NCI-H2107 treated with DMSO at 0.1 percent for 48 hours (cell line): ENCODE measurements at regions not wholly inside any gene's neighbourhood (a gene's known extent, or its start where the extent isn't known, plus 50 kb on each side); places are given as distances from the start of the nearest gene placed in this dataset.

Source experiments
- DNase-seq: peaks from one replicate; lab custom pipeline; 2025; ENCODE audit not compliant: unreplicated experiment; lab: John Stamatoyannopoulos, UW

GRCh38 chr3:72350761-72351505 lies 497.3 kb downstream of the SHQ1 start:
- no peak for DNase-seq

GRCh38 chr3:72348357-72348756 lies 499.9 kb downstream of the SHQ1 start:
- DNase-seq, result no peak

GRCh38 chr3:72347819-72348319 lies 500.4 kb downstream of the SHQ1 start:
- no peak for DNase-seq

GRCh38 chr3:72346526-72346926 lies 501.7 kb downstream of the SHQ1 start:
- no peak for DNase-seq

- DNase-seq, result no peak
These were observed 502.3 kb downstream of the SHQ1 start for GRCh38 chr3:72345980-72346379.

- DNase-seq, result no peak
These were observed 502.9 kb downstream of the SHQ1 start for GRCh38 chr3:72345237-72345878.

- DNase-seq, result no peak
These were observed 503.6 kb downstream of the SHQ1 start for GRCh38 chr3:72344647-72345046.

GRCh38 chr3:72344236-72344635 lies 504.0 kb downstream of the SHQ1 start:
- no peak for DNase-seq

GRCh38 chr3:72343078-72343477 lies 505.2 kb downstream of the SHQ1 start:
- DNase-seq, result no peak

GRCh38 chr3:72342450-72342849 lies 505.8 kb downstream of the SHQ1 start:
- no peak for DNase-seq

- DNase-seq, result no peak
These were observed 506.3 kb downstream of the SHQ1 start for GRCh38 chr3:72341920-72342319.

GRCh38 chr3:72341380-72341770 lies 506.9 kb downstream of the SHQ1 start:
- no peak for DNase-seq

GRCh38 chr3:72340476-72341379 lies 507.5 kb downstream of the SHQ1 start:
- peak; percentile 32 for DNase-seq

GRCh38 chr3:72340056-72340455 lies 508.2 kb downstream of the SHQ1 start:
- DNase-seq, result no peak

GRCh38 chr3:72339670-72340030 lies 508.6 kb downstream of the SHQ1 start:
- no peak for DNase-seq

GRCh38 chr3:72338942-72339669 lies 509.1 kb downstream of the SHQ1 start:
- peak; percentile 1 for DNase-seq

GRCh38 chr3:72338082-72338941 lies 509.9 kb downstream of the SHQ1 start:
- no peak for DNase-seq

GRCh38 chr3:72337480-72337855 lies 510.8 kb downstream of the SHQ1 start:
- DNase-seq, result no peak

- peak; percentile 51 for DNase-seq
These were observed 511.3 kb downstream of the SHQ1 start for GRCh38 chr3:72336821-72337479.
